HEK293 (cell line): ENCODE measurements at regions not wholly inside any gene's neighbourhood (a gene's known extent, or its start where the extent isn't known, plus 50 kb on each side); places are given as distances from the start of the nearest gene placed in this dataset.

Experiments used
- CTCF ChIA-PET: fragments of 350-600 bp; formaldehyde crosslinking; extraction: SDS; loops from one replicate; lab custom pipeline; 2021; ENCODE audit warnings: antibody characterized with exemption; lab: Yijun Ruan, JAX
- POLR2A ChIA-PET: fragments of 300-600 bp; formaldehyde crosslinking; extraction: SDS; loops from one replicate; lab custom pipeline; 2020; ENCODE audit warnings: antibody characterized with exemption, inconsistent platforms; lab: Yijun Ruan, JAX
- H3K27ac ChIP-seq: fragments of 200-500 bp; sonication (Bioruptor generic); 2 replicates; pipeline ENCODE4 v1.5.1; 2014; ENCODE audit warnings: low read depth, low read length, control low read depth, inconsistent platforms; ENCODE audit errors: extremely low read depth
- H3K36me3 ChIP-seq, 2 experiments: fragments of 200-500 bp in 1 of 2; sonication (Bioruptor generic) in 1 of 2; 1 replicate in 1 of 2; 2 replicates in 1 of 2; pipeline ENCODE4 v1.5.1; 2014 to 2017; ENCODE audit warnings: inconsistent platforms in 2 of 2, low read length in 2 of 2; ENCODE audit not compliant: control insufficient read depth in 2 of 2, insufficient read depth in 1 of 2
- H3K4me1 ChIP-seq: fragments of 200-500 bp; sonication (Bioruptor generic); 2 replicates; pipeline ENCODE4 v1.5.1; 2014; ENCODE audit warnings: mild to moderate bottlenecking, low read length, inconsistent platforms; ENCODE audit not compliant: control insufficient read depth, insufficient read depth
- H3K4me3 ChIP-seq: 2 replicates; pipeline ENCODE4 v1.5.1; 2011; ENCODE audit warnings: low read depth, mild to moderate bottlenecking, control low read depth, low read length, moderate library complexity
- H3K9me3 ChIP-seq: fragments of 200-500 bp; sonication (Bioruptor generic); 2 replicates; pipeline ENCODE4 v1.5.1; 2014; ENCODE audit warnings: low read depth, low read length, inconsistent platforms; ENCODE audit not compliant: control insufficient read depth, insufficient read depth
- BCL11A ChIP-seq: fragments of 450-650 bp; formaldehyde crosslinking; IDR thresholded peaks from 2 replicates; pipeline ENCODE4 v1.5.1; 2016; ENCODE audit warnings: low read depth, missing biosample characterization, missing genetic modification characterization
- HOXA7 ChIP-seq: sonication (generic); formaldehyde crosslinking; IDR thresholded peaks from 2 replicates; pipeline ENCODE4 v1.8.1; 2022; ENCODE audit warnings: missing genetic modification reagents, borderline replicate concordance
- PRDM10 ChIP-seq: fragments of 450-650 bp; formaldehyde crosslinking; IDR thresholded peaks from 2 replicates; pipeline ENCODE4 v1.5.1; 2016; ENCODE audit warnings: missing biosample characterization, missing genetic modification characterization
- PRDM4 ChIP-seq: fragments of 450-650 bp; formaldehyde crosslinking; IDR thresholded peaks from 2 replicates; pipeline ENCODE4 v1.5.1; 2017; ENCODE audit warnings: missing biosample characterization, missing genetic modification characterization
- ZBTB48 ChIP-seq: fragments of 450-650 bp; formaldehyde crosslinking; IDR thresholded peaks from 2 replicates; pipeline ENCODE4 v1.5.1; 2016; ENCODE audit warnings: missing biosample characterization, missing genetic modification characterization
- ZNF18 ChIP-seq: fragments of 450-650 bp; formaldehyde crosslinking; IDR thresholded peaks from 2 replicates; pipeline ENCODE4 v1.5.1; 2016; ENCODE audit warnings: missing biosample characterization, missing genetic modification characterization
- ZNF24 ChIP-seq: fragments of 450-650 bp; formaldehyde crosslinking; IDR thresholded peaks from 2 replicates; pipeline ENCODE4 v1.5.1; 2016; ENCODE audit warnings: missing biosample characterization, missing genetic modification characterization
- ZNF324 ChIP-seq: fragments of 450-650 bp; formaldehyde crosslinking; IDR thresholded peaks from 2 replicates; pipeline ENCODE4 v1.5.1; 2016; ENCODE audit warnings: missing biosample characterization, missing genetic modification characterization
- ZNF639 ChIP-seq: fragments of 450-650 bp; formaldehyde crosslinking; IDR thresholded peaks from 2 replicates; pipeline ENCODE4 v1.5.1; 2016; ENCODE audit warnings: missing biosample characterization, missing genetic modification characterization
- ZNF791 ChIP-seq: fragments of 450-650 bp; formaldehyde crosslinking; IDR thresholded peaks from 2 replicates; pipeline ENCODE4 v1.5.1; 2016; ENCODE audit warnings: missing biosample characterization, missing genetic modification characterization

- CTCF ChIA-PET = no interaction called here
- POLR2A ChIA-PET = no interaction called here
- no peak overlapping the region for H3K27ac ChIP-seq
- no peaks in the 10 kb centered on the region for H3K9me3 ChIP-seq
- TF ChIP-seq HOXA7 = no peak
- H3K4me1 ChIP-seq = no peaks in the 10 kb centered on the region
- H3K36me3 ChIP-seq = no peaks in the 10 kb centered on the region
- H3K4me3 ChIP-seq = no peak overlapping the region
Observed at GRCh38 chr9:86837345-86837744, 110.0 kb downstream of the GAS1 start.

GRCh38 chr9:86836797-86837196 is 110.5 kb downstream of the GAS1 start:
- Histone ChIP-seq H3K4me3 (no peak overlapping the region), H3K27ac (no peak overlapping the region), H3K4me1 (no peaks in the 10 kb centered on the region), H3K36me3 (no peaks in the 10 kb centered on the region), H3K9me3 (no peaks in the 10 kb centered on the region)
- CTCF ChIA-PET = interaction anchor here (0.6 kb wide), 2 partner anchors 502 to 968 kb away, joined by 3 to 4 read pairs; no protein-coding TSS in a partner anchor
- TF ChIP-seq PRDM10 (tag by site-specific recombination) = 0 out of 2 replicates have a peak, but pooled peaks have one; percentile 13
- TF ChIP-seq PRDM4 = no peak
- POLR2A ChIA-PET = no interaction called here

GRCh38 chr9:86836266-86836665 is 111.0 kb downstream of the GAS1 start:
- no peak overlapping the region for H3K4me3 ChIP-seq
- no peaks in the 10 kb centered on the region for H3K4me1 ChIP-seq
- TF ChIP-seq ZNF18 (tag by site-specific recombination) = no peak
- TF ChIP-seq ZNF24 (tag by site-specific recombination) = no peak
- no peak for TF ChIP-seq ZBTB48 (tag by site-specific recombination)
- no peak for TF ChIP-seq ZNF324 (tag by site-specific recombination)
- TF ChIP-seq BCL11A = no peak
- no peak for TF ChIP-seq ZNF639 (tag by site-specific recombination)
- no peak for TF ChIP-seq ZNF791 (tag by site-specific recombination)
- POLR2A ChIA-PET = no interaction called here
- no peak overlapping the region for H3K27ac ChIP-seq
- no peaks in the 10 kb centered on the region for H3K36me3 ChIP-seq
- no peaks in the 10 kb centered on the region for H3K9me3 ChIP-seq
- CTCF ChIA-PET = interaction anchor here (0.6 kb wide), 2 partner anchors 502 to 969 kb away, joined by 3 to 4 read pairs; no protein-coding TSS in a partner anchor
